Right atrium auricular region (tissue), 2 donors: ENCODE measurements at regions not wholly inside any gene's neighbourhood (a gene's known extent, or its start where the extent isn't known, plus 50 kb on each side); places are given as distances from the start of the nearest gene placed in this dataset.

Experiments used
- DNase-seq: peaks from one replicate; pipeline ENCODE4 v3.0.0-alpha.2; 2019; ENCODE audit warnings: low spot score
- H3K27ac ChIP-seq, 2 donors: fragments of 200-600 bp; sonication (generic); 1 replicate in 1 of 2; 2 replicates in 1 of 2; pipeline ENCODE4 v1.5.1; 2016 to 2019
- H3K27me3 ChIP-seq, 2 donors: fragments of 200-600 bp; sonication (generic); one replicate each; pipeline versions ENCODE4 v1.5.1 to v1.6.0; 2017 to 2019
- H3K36me3 ChIP-seq: fragments of 200-600 bp; sonication (generic); one replicate; pipeline ENCODE4 v1.5.1; 2016
- H3K4me1 ChIP-seq, 2 donors: fragments of 200-600 bp; sonication (generic); one replicate each; pipeline versions ENCODE4 v1.5.1 to v1.6.0; 2017 to 2019
- H3K4me3 ChIP-seq, 2 donors: fragments of 200-600 bp; sonication (generic); 1 replicate in 1 of 2; 2 replicates in 1 of 2; pipeline ENCODE4 v1.5.1; 2017 to 2019; ENCODE audit warnings: mild to moderate bottlenecking in 1 of 2, moderate library complexity in 1 of 2
- H3K9me3 ChIP-seq, 2 donors: fragments of 200-600 bp; sonication (generic); one replicate each; pipeline ENCODE4 v1.5.1; 2019
- TF ChIP-seq, protein P1 (sequence below), 2 donors: fragments of 200-600 bp; sonication (generic); IDR thresholded peaks; one replicate each; pipeline ENCODE4 v1.5.1; 2019; ENCODE audit warnings: antibody characterized with exemption in 2 of 2

GRCh38 chr19:30159636-30160035, 212.5 kb upstream of the ZNF536 start:
- Histone ChIP-seq H3K36me3 (no peaks in the 10 kb centered on the region), H3K4me1 (no peaks in the 10 kb centered on the region), H3K27ac (no peak overlapping the region), H3K4me3 (no peak overlapping the region), H3K27me3 (no peaks in the 10 kb centered on the region), H3K9me3 (no peaks in the 10 kb centered on the region)
- TF ChIP-seq, protein P1, sequence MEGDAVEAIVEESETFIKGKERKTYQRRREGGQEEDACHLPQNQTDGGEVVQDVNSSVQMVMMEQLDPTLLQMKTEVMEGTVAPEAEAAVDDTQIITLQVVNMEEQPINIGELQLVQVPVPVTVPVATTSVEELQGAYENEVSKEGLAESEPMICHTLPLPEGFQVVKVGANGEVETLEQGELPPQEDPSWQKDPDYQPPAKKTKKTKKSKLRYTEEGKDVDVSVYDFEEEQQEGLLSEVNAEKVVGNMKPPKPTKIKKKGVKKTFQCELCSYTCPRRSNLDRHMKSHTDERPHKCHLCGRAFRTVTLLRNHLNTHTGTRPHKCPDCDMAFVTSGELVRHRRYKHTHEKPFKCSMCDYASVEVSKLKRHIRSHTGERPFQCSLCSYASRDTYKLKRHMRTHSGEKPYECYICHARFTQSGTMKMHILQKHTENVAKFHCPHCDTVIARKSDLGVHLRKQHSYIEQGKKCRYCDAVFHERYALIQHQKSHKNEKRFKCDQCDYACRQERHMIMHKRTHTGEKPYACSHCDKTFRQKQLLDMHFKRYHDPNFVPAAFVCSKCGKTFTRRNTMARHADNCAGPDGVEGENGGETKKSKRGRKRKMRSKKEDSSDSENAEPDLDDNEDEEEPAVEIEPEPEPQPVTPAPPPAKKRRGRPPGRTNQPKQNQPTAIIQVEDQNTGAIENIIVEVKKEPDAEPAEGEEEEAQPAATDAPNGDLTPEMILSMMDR (IDR thresholded peaks at IDR 0.05): no peak
- DNase-seq: peak; percentile 30

- Histone ChIP-seq H3K36me3 (no peaks in the 10 kb centered on the region), H3K4me1 (no peaks in the 10 kb centered on the region), H3K4me3 (no peak overlapping the region), H3K27me3 (no peaks in the 10 kb centered on the region), H3K27ac (no peak overlapping the region), H3K9me3 (no peaks in the 10 kb centered on the region)
- TF ChIP-seq, protein P1 (IDR thresholded peaks at IDR 0.05): no peak
- DNase-seq: peak; percentile 52
Measured at GRCh38 chr19:30160426-30160825, 211.8 kb upstream of the ZNF536 start.

DNA sequence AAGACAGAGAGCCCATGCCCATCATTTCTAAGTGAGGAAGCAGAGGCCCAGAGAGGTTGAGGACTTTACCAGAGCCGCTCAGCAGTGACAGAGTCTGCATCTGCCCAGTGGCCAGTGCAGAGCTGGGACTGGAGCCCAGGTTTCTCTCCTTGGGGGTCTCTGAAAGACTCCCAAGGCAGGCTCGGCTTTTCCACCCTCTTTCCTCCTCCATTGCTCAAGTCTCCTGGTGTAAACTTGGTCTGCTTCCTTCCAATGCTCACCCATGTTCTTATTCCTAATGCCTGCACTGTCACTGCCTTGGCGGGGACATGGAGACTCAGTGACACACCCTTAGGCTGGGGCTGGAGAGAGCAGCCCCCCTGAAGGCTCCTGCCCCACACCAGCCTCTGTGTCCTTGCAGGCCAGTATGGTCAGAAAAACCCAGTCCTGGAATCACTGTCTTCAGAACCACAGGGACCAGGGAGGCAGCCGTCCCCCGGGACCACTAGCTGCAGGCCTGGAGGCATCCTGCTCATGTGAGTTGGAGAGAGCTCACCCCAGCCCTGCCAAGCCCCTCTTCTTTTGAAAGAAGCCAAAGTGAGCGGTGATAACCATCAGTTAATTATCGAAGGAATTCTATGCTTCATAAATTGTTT, 211.0 kb upstream of the ZNF536 start:
- H3K4me3 ChIP-seq: no peak overlapping the region
- no peak overlapping the region for H3K27ac ChIP-seq
- TF ChIP-seq, protein P1 (IDR thresholded peaks at IDR 0.05): no peak
- H3K9me3 ChIP-seq: no peaks in the 10 kb centered on the region
- peak; percentile 32 for DNase-seq
- H3K4me1 ChIP-seq: no peaks in the 10 kb centered on the region
- H3K36me3 ChIP-seq: no peaks in the 10 kb centered on the region
- no peaks in the 10 kb centered on the region for H3K27me3 ChIP-seq

DNA sequence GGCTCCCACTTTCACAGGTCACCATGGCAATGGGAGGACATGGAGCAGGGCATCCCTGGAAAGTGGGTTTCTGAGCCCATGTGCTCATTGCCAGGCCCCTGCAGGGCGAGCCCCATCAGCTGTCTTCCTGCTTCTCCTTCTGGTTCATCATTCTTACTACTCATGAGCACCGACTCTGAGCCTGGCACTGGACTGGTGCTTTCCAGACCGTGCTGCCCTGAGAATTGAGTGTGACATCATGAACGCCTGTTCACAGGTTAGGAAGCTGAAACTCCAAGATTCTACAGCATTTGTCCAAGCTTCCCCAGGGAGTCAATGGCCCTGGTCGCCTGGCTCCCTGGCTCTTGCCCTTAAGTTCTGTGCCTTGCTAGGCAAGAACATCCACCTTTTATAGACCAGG, 210.4 kb upstream of the ZNF536 start:
- H3K4me1 ChIP-seq: no peaks in the 10 kb centered on the region
- peak; percentile 42 for DNase-seq
- H3K36me3 ChIP-seq: no peaks in the 10 kb centered on the region
- no peaks in the 10 kb centered on the region for H3K9me3 ChIP-seq
- no peaks in the 10 kb centered on the region for H3K27me3 ChIP-seq
- TF ChIP-seq, protein P1 (IDR thresholded peaks at IDR 0.05): no peak
- H3K27ac ChIP-seq: no peak overlapping the region
- H3K4me3 ChIP-seq: no peak overlapping the region

- TF ChIP-seq, protein P1 (IDR thresholded peaks at IDR 0.05): no peak
- DNase-seq: no peak
Measured at GRCh38 chr19:30162718-30163117, 209.5 kb upstream of the ZNF536 start.

DNA sequence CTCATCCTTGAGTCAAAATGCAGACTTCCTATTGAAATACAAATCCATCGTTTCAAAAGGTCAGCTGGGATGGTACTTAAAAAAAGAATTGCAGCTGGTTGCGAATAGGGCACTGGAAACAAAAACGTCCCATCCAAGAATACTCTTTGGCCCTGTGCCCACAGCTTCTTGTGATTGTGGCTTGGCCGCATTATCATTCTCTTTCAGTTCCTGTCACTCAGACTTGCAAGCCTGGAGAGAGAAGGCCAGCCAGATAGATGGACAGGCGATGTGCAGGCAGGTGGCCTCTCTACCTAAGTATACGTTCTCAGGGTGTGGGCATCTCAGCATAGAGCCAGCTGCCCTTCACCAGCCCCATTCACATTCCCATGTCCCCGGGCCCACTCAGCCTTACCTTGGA, 208.5 kb upstream of the ZNF536 start:
- no peaks in the 10 kb centered on the region for H3K27me3 ChIP-seq
- H3K4me1 ChIP-seq: no peaks in the 10 kb centered on the region
- H3K36me3 ChIP-seq: no peaks in the 10 kb centered on the region
- TF ChIP-seq, protein P1 (IDR thresholded peaks at IDR 0.05): no peak
- no peaks in the 10 kb centered on the region for H3K9me3 ChIP-seq
- H3K27ac ChIP-seq: no peak overlapping the region
- no peak overlapping the region for H3K4me3 ChIP-seq
- peak; percentile 53 for DNase-seq

More at GRCh38 chr19:30162718-30163117, 209.5 kb upstream of the ZNF536 start:
- no peaks in the 10 kb centered on the region for H3K36me3 ChIP-seq
- H3K4me1 ChIP-seq: no peaks in the 10 kb centered on the region
- no peaks in the 10 kb centered on the region for H3K9me3 ChIP-seq
- H3K4me3 ChIP-seq: no peak overlapping the region
- no peak overlapping the region for H3K27ac ChIP-seq
- no peaks in the 10 kb centered on the region for H3K27me3 ChIP-seq
